Right lobe of liver (tissue), 4 donors: ENCODE measurements at regions not wholly inside any gene's neighbourhood (a gene's known extent, or its start where the extent isn't known, plus 50 kb on each side); places are given as distances from the start of the nearest gene placed in this dataset.

Experiments used
- CTCF ChIP-seq, 4 donors: fragments of 200-600 bp in 3 of 4; fragments of 450-650 bp in 1 of 4; IDR thresholded peaks; one replicate each; pipeline versions ENCODE4 v1.5.1 to v1.8.0; 2016 to 2022; ENCODE audit warnings: antibody characterized with exemption in 4 of 4, mild to moderate bottlenecking in 2 of 4
- POLR2A ChIP-seq: fragments of 450-650 bp; IDR thresholded peaks from one replicate; pipeline ENCODE4 v1.6.1; 2017; ENCODE audit warnings: antibody characterized with exemption, mild to moderate bottlenecking
- donor health status: DM: no; HTN: no; CAD: no.
- donor health status: DM: no; HTN: no; CAD: no.
- donor health status: DM: no; HTN: yes; CAD: no.

GRCh38 chr2:21607572-21607971, 483.8 kb downstream of the TDRD15 start:
- TF ChIP-seq CTCF (IDR thresholded peaks at IDR 0.05) (no peak), POLR2A (no peak)
